ENCODE measurements at regions not wholly inside any gene's neighbourhood (a gene's known extent, or its start where the extent isn't known, plus 50 kb on each side); places are given as distances from the start of the nearest gene placed in this dataset.

DNA sequence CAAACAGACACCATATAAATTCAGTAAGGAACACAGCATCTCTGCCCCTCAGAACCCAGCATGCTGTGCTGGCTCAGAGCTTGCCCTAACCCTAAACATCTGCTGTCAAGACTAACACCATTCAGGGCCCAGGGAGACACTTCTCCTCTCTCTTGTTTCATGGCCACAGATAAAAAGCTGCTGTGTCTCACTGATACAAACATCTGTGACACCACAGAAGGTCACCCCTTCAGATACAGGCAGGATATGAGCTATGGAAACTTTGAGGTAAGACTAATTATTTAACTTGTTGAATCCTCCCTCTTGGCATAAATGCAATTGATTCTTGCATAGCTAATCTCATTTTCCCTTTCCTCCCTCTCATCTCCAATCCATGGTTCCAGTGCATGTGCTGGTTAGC, 61.6 kb upstream of the GPR12 start:
- DNase-seq = no peak

DNA sequence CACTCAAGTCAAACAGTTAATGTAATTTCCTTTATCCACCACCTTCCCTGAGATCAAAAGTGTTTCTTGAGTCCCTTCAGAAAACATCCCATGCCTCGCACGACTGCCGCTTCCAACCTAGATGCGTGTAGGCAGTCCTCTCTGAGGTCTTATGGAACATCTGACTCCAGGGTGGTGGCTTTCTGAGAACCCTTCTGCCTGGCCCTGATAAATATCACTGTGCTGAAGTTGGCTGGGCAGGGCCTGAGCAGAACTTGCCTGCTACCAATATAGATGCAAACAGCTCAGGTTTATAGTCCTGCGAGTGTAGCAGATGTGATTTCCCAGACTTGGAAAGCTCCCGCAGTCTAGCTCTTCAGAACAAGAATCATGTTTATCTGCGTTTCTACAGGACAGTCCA, 61.1 kb upstream of the GPR12 start:
- no peak for DNase-seq

DNA sequence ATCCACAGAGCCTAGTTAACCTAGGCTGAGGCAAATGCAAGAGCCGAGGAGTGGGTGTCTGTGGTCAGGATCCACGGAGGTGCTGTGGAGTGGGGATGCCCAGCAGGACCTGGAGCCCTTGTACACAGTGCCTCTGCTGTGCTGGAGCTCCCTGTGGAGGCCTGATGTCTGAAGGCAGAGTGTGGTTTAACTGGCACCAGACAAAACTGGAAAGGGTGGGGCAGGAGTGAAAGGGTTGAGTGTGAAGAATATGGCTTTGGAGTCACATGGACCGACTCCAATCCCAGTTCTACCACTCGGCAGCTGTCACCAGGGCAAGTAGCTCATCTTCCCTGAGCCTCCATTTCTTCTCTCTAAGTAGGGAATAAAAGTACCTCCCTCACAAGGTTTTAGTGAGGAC, 60.3 kb upstream of the GPR12 start:
- DNase-seq = no peak

DNA sequence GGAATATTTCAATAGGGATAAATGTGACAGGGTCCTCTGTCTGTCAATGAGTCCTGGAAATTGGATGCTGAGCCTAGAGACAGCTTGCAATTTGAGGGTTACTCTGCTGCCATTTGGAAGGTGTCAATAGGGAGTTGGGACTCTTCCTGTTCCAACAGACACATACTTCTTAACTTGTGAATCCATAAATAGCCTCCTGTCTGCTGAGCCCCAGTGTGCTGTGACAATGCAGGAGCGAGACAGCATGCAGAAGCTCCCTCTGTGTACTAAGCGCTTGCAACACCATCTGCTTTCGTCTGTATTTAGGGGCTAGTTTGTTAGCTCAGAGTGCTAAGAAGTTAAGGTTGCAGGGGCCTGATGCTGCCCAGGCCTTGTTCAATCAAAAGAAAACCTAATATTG, 58.5 kb upstream of the GPR12 start:
- no peak for DNase-seq

DNA sequence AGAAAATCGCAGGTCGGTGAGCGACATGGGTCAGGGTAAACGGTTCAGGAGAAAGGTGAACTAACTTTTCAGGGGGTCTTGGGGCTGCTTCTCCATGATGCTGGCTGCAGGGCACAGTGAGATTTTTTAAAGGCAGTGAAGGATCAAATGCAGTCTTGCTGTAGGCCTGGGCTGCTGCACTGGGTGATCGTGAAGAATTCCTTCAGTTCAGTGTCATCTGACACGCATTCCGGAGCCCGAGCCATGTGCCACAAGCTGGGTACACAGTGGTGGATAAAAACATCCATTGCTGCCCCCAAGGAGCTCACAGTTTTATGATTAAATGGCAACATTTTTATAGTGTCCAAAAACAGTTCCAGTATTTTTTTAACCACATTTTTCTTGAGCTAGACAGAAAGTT, 56.3 kb upstream of the GPR12 start:
- DNase-seq = no peak

DNA sequence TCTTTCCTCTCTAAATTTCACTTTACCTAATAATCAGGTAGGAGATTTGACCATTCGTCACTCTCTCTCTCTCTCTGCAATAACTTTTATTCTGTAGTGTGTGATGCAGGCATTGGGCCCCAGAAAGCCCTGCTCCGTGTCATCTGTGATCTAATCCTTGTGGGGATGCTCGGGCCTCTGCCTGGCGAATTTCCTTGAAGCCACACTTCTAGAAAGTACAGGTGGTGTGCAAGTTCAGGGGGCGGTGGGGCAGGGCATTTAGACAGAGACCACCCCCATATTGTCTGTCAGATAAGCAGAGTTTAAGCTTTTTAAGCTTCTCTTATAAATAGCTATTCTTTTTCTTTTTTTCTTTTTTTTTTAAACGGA, 53.4 kb upstream of the GPR12 start:
- no peak for DNase-seq

DNA sequence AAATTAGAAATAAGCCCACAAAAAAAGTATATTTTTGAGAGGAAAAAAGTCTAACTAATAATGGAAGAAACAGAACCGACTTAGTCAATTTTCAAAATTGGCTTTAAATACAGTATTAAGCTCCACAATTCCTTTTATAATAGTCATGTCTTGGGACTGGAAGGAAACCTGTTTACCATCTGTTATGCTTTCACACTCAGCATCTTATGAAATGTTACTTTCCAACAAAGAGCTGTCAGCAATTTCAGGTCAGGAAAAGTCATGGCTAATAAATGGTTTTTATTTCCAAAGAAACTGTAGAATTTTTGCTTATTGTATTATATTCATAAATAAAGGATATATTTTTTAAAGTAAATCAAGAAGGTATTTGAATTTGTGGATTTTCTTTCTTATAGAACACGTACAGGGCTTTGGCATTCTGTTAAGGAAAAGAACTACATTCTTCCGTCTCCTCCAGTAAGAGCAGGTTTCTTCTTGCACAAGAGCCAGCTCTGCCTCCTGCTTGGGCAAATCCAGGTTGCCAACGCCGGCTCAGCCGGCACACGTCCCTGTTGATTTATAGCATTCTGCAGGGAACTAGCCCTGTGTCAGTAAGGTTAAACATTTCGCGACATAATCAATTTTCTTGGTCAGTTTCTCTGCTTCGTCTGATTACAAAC, 52.9 kb upstream of the GPR12 start:
- no peak for DNase-seq

DNA sequence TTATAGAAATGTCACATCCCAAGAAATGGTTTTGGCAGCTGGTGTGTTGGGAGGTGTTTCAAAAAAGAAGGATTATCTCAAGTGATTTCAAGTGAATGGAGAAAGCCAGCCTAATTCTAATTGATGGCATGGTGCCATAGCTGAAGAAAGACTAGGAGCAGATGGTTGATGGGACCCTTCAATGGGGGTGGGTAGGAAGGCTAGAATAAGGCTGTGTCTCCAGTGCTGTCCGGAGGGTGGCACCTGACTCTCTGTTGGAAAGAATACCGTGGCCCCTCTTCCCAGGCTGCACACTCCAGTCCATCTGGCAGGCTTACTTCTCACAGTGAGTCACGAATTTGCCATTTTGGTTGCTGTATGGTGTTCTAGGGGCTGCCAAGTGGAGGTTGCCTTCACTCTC, 51.0 kb upstream of the GPR12 start:
- no peak for DNase-seq
